Esophagus (tissue), 2 donors: ENCODE measurements at regions not wholly inside any gene's neighbourhood (a gene's known extent, or its start where the extent isn't known, plus 50 kb on each side); places are given as distances from the start of the nearest gene placed in this dataset.

Experiments used
- H3K27ac ChIP-seq, 2 donors: one replicate each; pipeline ENCODE4 v1.5.1; 2013; ENCODE audit warnings: low read depth in 2 of 2, mild to moderate bottlenecking in 2 of 2, inconsistent platforms in 1 of 2, low read length in 1 of 2, moderate library complexity in 1 of 2
- H3K27me3 ChIP-seq, 2 donors: one replicate each; pipeline ENCODE4 v1.6.1; 2013; ENCODE audit warnings: low read length in 2 of 2, control low read depth in 1 of 2, mild to moderate bottlenecking in 1 of 2; ENCODE audit not compliant: insufficient read depth in 2 of 2, control insufficient read depth in 1 of 2
- H3K36me3 ChIP-seq, 2 donors: one replicate each; pipeline ENCODE4 v1.6.1; 2013; ENCODE audit warnings: low read length in 1 of 2; ENCODE audit not compliant: control insufficient read depth in 2 of 2, insufficient read depth in 2 of 2
- H3K4me1 ChIP-seq, 2 donors: one replicate each; pipeline ENCODE4 v1.6.1; 2013; ENCODE audit warnings: low read length in 1 of 2; ENCODE audit not compliant: control insufficient read depth in 2 of 2, insufficient read depth in 2 of 2
- H3K4me3 ChIP-seq, 2 donors: one replicate each; pipeline ENCODE4 v1.5.1; 2013; ENCODE audit warnings: low read length in 2 of 2, mild to moderate bottlenecking in 2 of 2, low read depth in 1 of 2, moderate library complexity in 1 of 2
- H3K9me3 ChIP-seq, 2 donors: one replicate each; pipeline ENCODE4 v1.6.1; 2013; ENCODE audit warnings: mild to moderate bottlenecking in 2 of 2, low read depth in 1 of 2, low read length in 1 of 2, moderate library complexity in 1 of 2; ENCODE audit not compliant: control insufficient read depth in 2 of 2, insufficient read depth in 1 of 2
- WGBS, 2 donors: extraction: QIAGEN DNeasy Blood & Tissue Kit; methylation state at CpG; one replicate each; pipeline ENCODE4 v1.1.7; 2013; 5-methylcytosine and 5-hydroxymethylcytosine counted together
- donor health status: healthy with polysubstance abuse.
- donor health status: Bipolar disorder and iron deficiency.

DNA sequence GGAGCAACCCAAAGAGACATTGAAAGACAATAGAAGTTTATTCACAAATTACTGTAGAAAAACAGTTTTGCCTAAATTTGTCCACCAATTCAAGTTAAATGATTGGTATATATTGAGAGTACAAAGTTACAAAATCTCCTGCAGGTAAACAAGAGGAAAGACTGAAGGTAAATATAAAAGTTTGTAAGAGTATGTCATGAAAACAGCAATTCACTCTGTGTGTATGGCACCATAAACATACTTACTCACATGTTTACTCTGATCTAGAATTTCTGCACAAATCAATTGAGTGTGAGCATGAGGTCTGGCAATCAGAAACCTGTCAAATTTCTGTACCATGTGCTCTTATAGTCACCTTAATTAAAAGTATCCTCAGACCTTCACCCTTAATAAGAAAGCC lies 800.9 kb upstream of the MBL2 start:
- Histone ChIP-seq H3K27me3 (no peaks in the 10 kb centered on the region), H3K36me3 (no peaks in the 10 kb centered on the region), H3K27ac (no peak overlapping the region), H3K9me3 (no peaks in the 10 kb centered on the region), H3K4me1 (no peaks in the 10 kb centered on the region), H3K4me3 (no peak overlapping the region)

DNA sequence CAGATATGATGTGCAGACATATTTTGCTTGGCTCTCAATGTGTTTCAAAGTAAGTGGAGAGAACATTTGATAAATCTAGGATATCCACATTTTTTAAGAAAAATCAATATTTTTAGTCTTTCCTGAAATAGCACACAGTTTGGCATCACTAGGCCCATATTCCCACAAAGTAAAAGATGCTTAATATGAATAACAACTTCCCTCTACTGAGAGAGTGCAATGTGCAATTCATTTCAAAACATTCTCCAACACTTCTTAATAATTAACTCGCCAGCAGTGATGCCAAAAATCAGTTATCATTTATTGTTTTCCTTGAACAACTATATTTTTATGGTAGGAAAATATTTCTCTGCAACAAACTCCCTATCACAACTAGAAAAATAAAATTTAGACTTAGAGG lies 800.2 kb upstream of the MBL2 start:
- Histone ChIP-seq H3K27ac (no peak overlapping the region), H3K4me3 (no peak overlapping the region), H3K9me3 (no peaks in the 10 kb centered on the region), H3K36me3 (no peaks in the 10 kb centered on the region), H3K27me3 (no peaks in the 10 kb centered on the region), H3K4me1 (no peaks in the 10 kb centered on the region)
- WGBS, 2 donors: 63 to 65% methylated on average over 1 of the region's 1 CpG

DNA sequence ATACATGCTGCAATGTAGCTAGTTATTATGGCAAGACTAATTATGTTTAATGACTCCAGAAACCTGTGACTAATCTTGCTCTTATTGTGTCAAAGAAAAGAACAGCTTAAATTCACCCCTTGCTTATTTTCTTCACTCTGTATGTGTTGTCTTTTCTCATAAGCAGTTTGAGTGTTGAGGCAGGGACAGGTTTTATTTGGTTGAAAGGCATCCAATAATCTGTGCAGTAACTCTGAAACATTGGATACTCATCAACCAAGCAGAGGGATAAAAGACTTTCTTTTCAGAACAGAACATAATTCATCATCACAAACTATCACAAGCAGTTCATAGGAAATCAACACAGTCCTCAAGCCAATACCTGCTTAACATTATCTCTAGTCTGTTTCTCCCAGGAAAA lies 797.6 kb upstream of the MBL2 start:
- Histone ChIP-seq H3K4me3 (no peak overlapping the region), H3K27ac (no peak overlapping the region), H3K27me3 (no peaks in the 10 kb centered on the region), H3K4me1 (no peaks in the 10 kb centered on the region), H3K9me3 (no peaks in the 10 kb centered on the region), H3K36me3 (no peaks in the 10 kb centered on the region)

DNA sequence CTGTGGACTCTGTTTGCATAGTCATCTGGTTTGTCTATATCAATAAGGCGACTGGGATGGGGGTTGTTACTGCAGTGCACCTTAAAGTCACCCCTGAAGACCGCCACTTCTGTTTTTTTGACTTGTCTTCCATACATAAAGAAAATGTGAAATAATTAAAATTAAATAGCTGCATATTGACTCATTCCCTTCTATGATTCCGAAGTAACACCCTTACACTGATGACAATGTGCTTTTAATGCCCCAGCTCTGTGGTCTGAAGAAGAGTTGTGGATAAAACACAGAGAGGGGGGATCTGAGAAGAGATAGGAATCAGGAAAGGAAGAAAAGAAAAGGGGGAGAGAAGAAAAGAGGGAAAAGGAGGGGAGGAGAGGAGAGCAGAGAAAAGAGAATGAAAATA lies 796.9 kb upstream of the MBL2 start:
- WGBS, 2 donors: 65 to 70% methylated on average over 3 of the region's 3 CpGs
- Histone ChIP-seq H3K4me1 (no peaks in the 10 kb centered on the region), H3K36me3 (no peaks in the 10 kb centered on the region), H3K9me3 (no peaks in the 10 kb centered on the region), H3K27me3 (no peaks in the 10 kb centered on the region), H3K4me3 (no peak overlapping the region), H3K27ac (no peak overlapping the region)

DNA sequence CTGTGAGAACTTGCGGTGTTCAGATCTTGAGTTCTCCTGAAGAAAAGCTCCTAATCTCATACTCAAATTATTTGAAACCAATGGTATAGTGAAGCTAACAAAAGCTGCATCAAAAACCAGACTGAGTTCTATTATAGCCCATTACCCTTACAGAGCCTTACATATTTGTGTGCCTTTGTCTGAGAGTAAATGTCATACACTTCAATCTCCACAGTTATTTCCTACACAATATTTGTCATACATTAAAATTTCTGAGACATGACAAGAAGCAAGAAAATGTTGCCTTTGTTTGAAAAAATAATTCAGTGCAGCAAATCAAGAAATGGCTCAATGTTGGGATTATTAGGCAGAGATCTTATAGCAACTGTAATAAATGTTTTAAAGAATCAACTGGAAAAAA lies 776.1 kb upstream of the MBL2 start:
- 93 to 98% methylated on average over 1 of the region's 1 CpG for WGBS, 2 donors
- H3K27me3 ChIP-seq: no peaks in the 10 kb centered on the region
- H3K4me3 ChIP-seq: no peak overlapping the region
- peaks cover 0 to 2% of the 10 kb centered on the region in 2 donors for H3K9me3 ChIP-seq
- H3K4me1 ChIP-seq: no peaks in the 10 kb centered on the region
- no peaks in the 10 kb centered on the region for H3K36me3 ChIP-seq
- H3K27ac ChIP-seq: no peak overlapping the region

DNA sequence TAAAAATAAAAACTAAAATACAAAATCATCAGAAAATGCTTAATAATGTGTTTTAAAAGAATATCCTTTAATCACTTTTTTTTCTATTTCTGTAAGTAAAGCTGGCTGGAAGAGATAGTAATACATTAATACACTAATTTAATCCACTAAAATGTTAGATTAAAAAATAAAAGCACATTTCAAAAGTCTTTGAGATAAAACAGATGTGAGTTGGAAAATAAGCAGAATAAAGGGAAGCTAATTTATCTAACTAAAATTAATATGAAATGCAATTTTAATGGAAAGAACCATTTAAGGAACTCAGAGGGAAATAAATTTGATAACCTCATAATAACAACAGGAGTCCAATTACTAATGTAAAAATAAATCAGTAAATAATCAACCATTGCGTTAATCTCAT lies 774.8 kb upstream of the MBL2 start:
- WGBS, 2 donors: 93 to 94% methylated on average over 1 of the region's 1 CpG
- Histone ChIP-seq H3K9me3 (peaks cover 0 to 2% of the 10 kb centered on the region in 2 donors), H3K27me3 (no peaks in the 10 kb centered on the region), H3K27ac (no peak overlapping the region), H3K4me3 (no peak overlapping the region), H3K4me1 (no peaks in the 10 kb centered on the region), H3K36me3 (no peaks in the 10 kb centered on the region)

DNA sequence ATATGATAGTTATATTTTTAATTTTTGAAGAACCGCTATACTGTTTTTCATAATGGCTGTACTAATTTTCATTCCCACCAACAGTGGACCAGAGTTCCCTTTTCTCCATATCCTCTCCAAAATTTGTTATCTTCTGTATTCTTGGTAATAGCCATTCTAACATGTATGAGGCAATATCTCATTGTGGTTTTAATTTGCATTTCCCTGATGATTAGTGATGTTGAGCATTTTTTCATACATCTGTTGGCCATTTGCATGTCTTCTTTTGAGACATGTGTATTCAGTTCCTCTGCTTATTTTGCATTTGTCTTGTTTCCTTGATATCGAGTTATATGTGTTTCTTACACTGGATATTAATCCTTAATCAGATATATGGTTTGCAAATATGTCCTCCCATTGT lies 770.8 kb upstream of the MBL2 start:
- Histone ChIP-seq H3K9me3 (peaks cover 0 to 2% of the 10 kb centered on the region in 2 donors), H3K27me3 (no peaks in the 10 kb centered on the region), H3K36me3 (no peaks in the 10 kb centered on the region), H3K27ac (no peak overlapping the region), H3K4me3 (no peak overlapping the region), H3K4me1 (no peaks in the 10 kb centered on the region)
- WGBS, 2 donors: 80 to 88% methylated on average over 2 of the region's 2 CpGs

DNA sequence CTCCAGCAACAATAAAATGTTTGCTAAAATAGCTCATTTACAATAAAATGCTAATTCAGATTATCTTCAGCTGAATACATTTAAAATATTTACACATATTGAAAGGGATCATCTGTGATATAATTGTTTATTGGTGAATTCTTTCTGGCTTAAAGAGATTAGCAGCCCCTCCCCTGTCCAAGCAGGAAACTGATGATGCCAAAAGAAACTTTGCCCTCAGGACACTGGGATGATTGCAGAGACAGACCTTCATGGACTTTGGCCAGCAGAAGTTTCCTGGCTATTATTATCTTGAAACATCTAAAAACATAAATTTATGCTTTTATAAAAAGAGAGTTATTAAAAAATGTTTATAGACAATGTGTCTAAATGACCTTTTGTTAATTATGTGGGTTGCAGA lies 764.9 kb upstream of the MBL2 start:
- Histone ChIP-seq H3K27ac (no peak overlapping the region), H3K4me1 (no peaks in the 10 kb centered on the region), H3K4me3 (no peak overlapping the region), H3K27me3 (no peaks in the 10 kb centered on the region), H3K9me3 (no peaks in the 10 kb centered on the region), H3K36me3 (no peaks in the 10 kb centered on the region)

DNA sequence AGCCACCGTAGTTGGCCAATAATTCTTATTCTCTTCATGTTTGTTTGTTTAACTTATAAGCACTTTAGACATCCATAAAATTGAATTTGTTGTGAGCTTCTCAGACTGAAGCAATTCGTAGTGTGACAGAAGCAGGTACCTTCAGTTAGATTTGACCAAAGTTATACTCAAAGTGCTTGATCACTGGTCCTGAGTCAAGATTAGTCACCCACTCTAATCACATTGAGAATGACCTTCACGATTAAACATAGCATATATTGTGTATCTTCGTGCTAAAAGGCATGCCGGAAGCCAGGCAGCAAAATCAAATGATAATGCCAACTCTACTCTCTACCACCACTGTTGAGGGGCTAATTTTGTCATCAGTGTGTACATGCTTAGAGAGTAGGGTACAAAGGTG lies 763.7 kb upstream of the MBL2 start:
- WGBS, 2 donors: 71 to 74% methylated on average over 5 of the region's 5 CpGs
- no peaks in the 10 kb centered on the region for H3K9me3 ChIP-seq
- no peaks in the 10 kb centered on the region for H3K27me3 ChIP-seq
- H3K36me3 ChIP-seq: no peaks in the 10 kb centered on the region
- H3K4me1 ChIP-seq: no peaks in the 10 kb centered on the region
- H3K4me3 ChIP-seq: no peak overlapping the region
- H3K27ac ChIP-seq: no peak overlapping the region

DNA sequence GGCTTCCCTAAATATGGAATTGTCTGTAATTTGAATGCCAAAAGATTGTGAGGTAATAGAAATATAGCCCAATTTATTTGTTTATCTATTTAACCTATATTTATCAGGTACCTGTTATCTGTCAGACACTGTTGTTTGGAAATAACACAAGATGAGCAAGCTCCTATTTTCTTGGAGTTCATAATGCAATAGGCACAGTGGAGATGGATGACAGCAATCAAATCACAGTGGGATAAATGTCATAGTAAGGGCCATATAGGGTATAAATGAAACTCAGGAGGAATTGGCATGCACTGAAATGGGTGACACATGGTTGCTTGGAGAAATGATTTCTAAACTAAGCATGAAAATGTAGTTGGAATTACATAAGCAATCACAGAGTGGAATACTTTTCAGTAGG lies 761.8 kb upstream of the MBL2 start:
- no peaks in the 10 kb centered on the region for H3K36me3 ChIP-seq
- H3K27me3 ChIP-seq: no peaks in the 10 kb centered on the region
- no peaks in the 10 kb centered on the region for H3K4me1 ChIP-seq
- H3K9me3 ChIP-seq: no peaks in the 10 kb centered on the region
- no peak overlapping the region for H3K27ac ChIP-seq
- no peak overlapping the region for H3K4me3 ChIP-seq
